ENCODE measurements at regions not wholly inside any gene's neighbourhood (a gene's known extent, or its start where the extent isn't known, plus 50 kb on each side); places are given as distances from the start of the nearest gene placed in this dataset.

- Histone ChIP-seq H3K36me3 (ENCODE audit: control insufficient read depth in 3 of 3, insufficient read depth in 3 of 3, low read length in 3 of 3) (no peaks in the 10 kb centered on the region), H3K4me3 (ENCODE audit: low read length in 3 of 3) (no peak overlapping the region), H3K4me1 (ENCODE audit: control insufficient read depth in 3 of 3, insufficient read depth in 3 of 3, low read length in 3 of 3) (no peaks in the 10 kb centered on the region), H3K27me3 (ENCODE audit: control insufficient read depth in 3 of 3, insufficient read depth in 3 of 3, low read length in 3 of 3) (no peaks in the 10 kb centered on the region), H3K9ac (ENCODE audit: low read depth in 1 of 3, low read length in 3 of 3) (no peak overlapping the region), H3K9me3 (ENCODE audit: control insufficient read depth in 3 of 3, low read length in 3 of 3) (no peaks in the 10 kb centered on the region), H3K27ac (ENCODE audit: low read depth, low read length) (no peak overlapping the region)
Measured at GRCh38 chr9:79940919-79941318, 369.2 kb downstream of the TLE4 start.

- Histone ChIP-seq H3K4me3 (ENCODE audit: low read length in 3 of 3) (no peak overlapping the region), H3K9ac (ENCODE audit: low read depth in 1 of 3, low read length in 3 of 3) (no peak overlapping the region), H3K27me3 (ENCODE audit: control insufficient read depth in 3 of 3, insufficient read depth in 3 of 3, low read length in 3 of 3) (no peaks in the 10 kb centered on the region), H3K27ac (ENCODE audit: low read depth, low read length) (no peak overlapping the region), H3K4me1 (ENCODE audit: control insufficient read depth in 3 of 3, insufficient read depth in 3 of 3, low read length in 3 of 3) (no peaks in the 10 kb centered on the region), H3K36me3 (ENCODE audit: control insufficient read depth in 3 of 3, insufficient read depth in 3 of 3, low read length in 3 of 3) (no peaks in the 10 kb centered on the region), H3K9me3 (ENCODE audit: control insufficient read depth in 3 of 3, low read length in 3 of 3) (no peaks in the 10 kb centered on the region)
Measured at GRCh38 chr9:79939819-79940218, 368.1 kb downstream of the TLE4 start.

GRCh38 chr9:79936336-79936735, 364.6 kb downstream of the TLE4 start:
- Histone ChIP-seq H3K36me3 (ENCODE audit: control insufficient read depth in 3 of 3, insufficient read depth in 3 of 3, low read length in 3 of 3) (no peaks in the 10 kb centered on the region), H3K9me3 (ENCODE audit: control insufficient read depth in 3 of 3, low read length in 3 of 3) (no peaks in the 10 kb centered on the region), H3K27ac (ENCODE audit: low read depth, low read length) (no peak overlapping the region), H3K9ac (ENCODE audit: low read depth in 1 of 3, low read length in 3 of 3) (no peak overlapping the region), H3K4me3 (ENCODE audit: low read length in 3 of 3) (no peak overlapping the region), H3K4me1 (ENCODE audit: control insufficient read depth in 3 of 3, insufficient read depth in 3 of 3, low read length in 3 of 3) (no peaks in the 10 kb centered on the region), H3K27me3 (ENCODE audit: control insufficient read depth in 3 of 3, insufficient read depth in 3 of 3, low read length in 3 of 3) (no peaks in the 10 kb centered on the region)

DNA sequence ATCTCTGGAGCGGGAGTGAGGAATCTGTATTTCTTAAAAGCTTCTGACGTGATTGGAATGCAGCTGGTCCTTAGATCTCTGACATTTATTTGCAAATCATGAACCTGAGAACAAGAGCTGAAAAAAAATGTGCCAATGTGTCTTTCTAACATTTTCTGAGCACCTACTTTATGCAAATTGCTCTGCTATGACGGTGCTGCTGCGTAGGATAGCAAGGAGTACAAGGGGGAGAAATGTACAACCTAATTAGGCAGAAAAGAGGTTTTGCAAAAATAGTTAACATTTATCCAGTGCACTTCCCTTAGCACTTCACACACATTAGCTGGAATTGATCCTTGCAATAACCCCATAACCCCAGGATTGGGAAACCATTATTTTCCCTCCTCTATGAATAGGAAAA, 357.5 kb downstream of the TLE4 start:
- H3K27me3 ChIP-seq (ENCODE audit: control insufficient read depth in 3 of 3, insufficient read depth in 3 of 3, low read length in 3 of 3): no peaks in the 10 kb centered on the region
- no peaks in the 10 kb centered on the region for H3K4me1 ChIP-seq (ENCODE audit: control insufficient read depth in 3 of 3, insufficient read depth in 3 of 3, low read length in 3 of 3)
- H3K9ac ChIP-seq (ENCODE audit: low read depth in 1 of 3, low read length in 3 of 3): no peak overlapping the region
- no peak overlapping the region for H3K4me3 ChIP-seq (ENCODE audit: low read length in 3 of 3)
- H3K27ac ChIP-seq (ENCODE audit: low read depth, low read length): no peak overlapping the region
- H3K9me3 ChIP-seq (ENCODE audit: control insufficient read depth in 3 of 3, low read length in 3 of 3): no peaks in the 10 kb centered on the region
- no peaks in the 10 kb centered on the region for H3K36me3 ChIP-seq (ENCODE audit: control insufficient read depth in 3 of 3, insufficient read depth in 3 of 3, low read length in 3 of 3)

- H3K9ac ChIP-seq (ENCODE audit: low read depth in 1 of 3, low read length in 3 of 3): no peak overlapping the region
- no peaks in the 10 kb centered on the region for H3K4me1 ChIP-seq (ENCODE audit: control insufficient read depth in 3 of 3, insufficient read depth in 3 of 3, low read length in 3 of 3)
- no peak overlapping the region for H3K27ac ChIP-seq (ENCODE audit: low read depth, low read length)
- no peaks in the 10 kb centered on the region for H3K36me3 ChIP-seq (ENCODE audit: control insufficient read depth in 3 of 3, insufficient read depth in 3 of 3, low read length in 3 of 3)
- no peaks in the 10 kb centered on the region for H3K27me3 ChIP-seq (ENCODE audit: control insufficient read depth in 3 of 3, insufficient read depth in 3 of 3, low read length in 3 of 3)
- no peaks in the 10 kb centered on the region for H3K9me3 ChIP-seq (ENCODE audit: control insufficient read depth in 3 of 3, low read length in 3 of 3)
- no peak overlapping the region for H3K4me3 ChIP-seq (ENCODE audit: low read length in 3 of 3)
Measured at GRCh38 chr9:79928661-79929223, 357.0 kb downstream of the TLE4 start.

DNA sequence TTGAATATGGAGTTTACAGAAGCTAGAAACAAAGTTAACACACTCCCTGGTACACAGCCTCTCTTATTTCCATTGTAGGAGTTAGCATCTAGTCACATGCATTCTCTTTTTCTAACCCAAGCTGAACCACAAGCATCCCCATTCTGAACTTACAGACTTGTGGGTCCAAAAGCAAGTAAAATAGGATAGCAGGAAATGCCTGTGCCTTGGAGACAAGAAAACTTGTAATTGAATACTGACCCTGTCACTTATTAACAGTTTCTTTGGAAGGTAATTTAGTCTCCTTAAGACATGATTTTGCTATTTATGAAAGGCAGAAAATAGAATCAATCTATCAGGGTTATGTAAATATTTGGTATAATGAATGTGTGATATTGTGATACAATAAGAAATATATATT, 353.6 kb downstream of the TLE4 start:
- H3K4me3 ChIP-seq (ENCODE audit: low read length in 3 of 3): no peak overlapping the region
- H3K9ac ChIP-seq (ENCODE audit: low read depth in 1 of 3, low read length in 3 of 3): no peak overlapping the region
- no peak overlapping the region for H3K27ac ChIP-seq (ENCODE audit: low read depth, low read length)
- H3K27me3 ChIP-seq (ENCODE audit: control insufficient read depth in 3 of 3, insufficient read depth in 3 of 3, low read length in 3 of 3): no peaks in the 10 kb centered on the region
- no peaks in the 10 kb centered on the region for H3K9me3 ChIP-seq (ENCODE audit: control insufficient read depth in 3 of 3, low read length in 3 of 3)
- no peaks in the 10 kb centered on the region for H3K36me3 ChIP-seq (ENCODE audit: control insufficient read depth in 3 of 3, insufficient read depth in 3 of 3, low read length in 3 of 3)
- no peaks in the 10 kb centered on the region for H3K4me1 ChIP-seq (ENCODE audit: control insufficient read depth in 3 of 3, insufficient read depth in 3 of 3, low read length in 3 of 3)

GRCh38 chr9:79924836-79925235, 353.1 kb downstream of the TLE4 start:
- Histone ChIP-seq H3K36me3 (ENCODE audit: control insufficient read depth in 3 of 3, insufficient read depth in 3 of 3, low read length in 3 of 3) (no peaks in the 10 kb centered on the region), H3K4me3 (ENCODE audit: low read length in 3 of 3) (no peak overlapping the region), H3K27me3 (ENCODE audit: control insufficient read depth in 3 of 3, insufficient read depth in 3 of 3, low read length in 3 of 3) (no peaks in the 10 kb centered on the region), H3K4me1 (ENCODE audit: control insufficient read depth in 3 of 3, insufficient read depth in 3 of 3, low read length in 3 of 3) (no peaks in the 10 kb centered on the region), H3K27ac (ENCODE audit: low read depth, low read length) (no peak overlapping the region), H3K9me3 (ENCODE audit: control insufficient read depth in 3 of 3, low read length in 3 of 3) (no peaks in the 10 kb centered on the region), H3K9ac (ENCODE audit: low read depth in 1 of 3, low read length in 3 of 3) (no peak overlapping the region)

DNA sequence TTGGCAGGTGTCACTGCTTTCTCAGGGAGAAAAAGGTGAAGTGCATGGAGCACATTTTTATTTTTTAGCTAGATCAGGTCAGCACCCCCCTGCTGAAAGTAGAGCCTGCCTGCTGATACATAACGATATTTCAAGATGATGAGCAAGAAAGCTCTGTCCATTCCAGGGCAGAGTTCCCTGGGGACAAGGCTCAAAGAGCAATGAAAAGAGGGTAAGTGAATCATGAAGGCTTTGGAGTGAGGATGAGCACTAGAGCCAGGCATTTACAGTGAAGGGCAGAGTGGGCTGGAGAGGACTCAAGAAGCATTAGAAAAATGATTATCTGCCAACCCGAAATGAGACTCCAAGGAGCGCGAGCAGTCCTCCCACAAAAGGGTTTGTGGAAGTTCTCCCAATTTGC, 345.7 kb downstream of the TLE4 start:
- Histone ChIP-seq H3K4me1 (ENCODE audit: control insufficient read depth in 3 of 3, insufficient read depth in 3 of 3, low read length in 3 of 3) (peaks cover 0 to 5% (median 0%) of the 10 kb centered on the region in 3 donors), H3K4me3 (ENCODE audit: low read length in 3 of 3) (no peak overlapping the region), H3K9me3 (ENCODE audit: control insufficient read depth in 3 of 3, low read length in 3 of 3) (no peaks in the 10 kb centered on the region), H3K27ac (ENCODE audit: low read depth, low read length) (no peak overlapping the region), H3K9ac (ENCODE audit: low read depth in 1 of 3, low read length in 3 of 3) (no peak overlapping the region), H3K27me3 (ENCODE audit: control insufficient read depth in 3 of 3, insufficient read depth in 3 of 3, low read length in 3 of 3) (no peaks in the 10 kb centered on the region), H3K36me3 (ENCODE audit: control insufficient read depth in 3 of 3, insufficient read depth in 3 of 3, low read length in 3 of 3) (no peaks in the 10 kb centered on the region)

DNA sequence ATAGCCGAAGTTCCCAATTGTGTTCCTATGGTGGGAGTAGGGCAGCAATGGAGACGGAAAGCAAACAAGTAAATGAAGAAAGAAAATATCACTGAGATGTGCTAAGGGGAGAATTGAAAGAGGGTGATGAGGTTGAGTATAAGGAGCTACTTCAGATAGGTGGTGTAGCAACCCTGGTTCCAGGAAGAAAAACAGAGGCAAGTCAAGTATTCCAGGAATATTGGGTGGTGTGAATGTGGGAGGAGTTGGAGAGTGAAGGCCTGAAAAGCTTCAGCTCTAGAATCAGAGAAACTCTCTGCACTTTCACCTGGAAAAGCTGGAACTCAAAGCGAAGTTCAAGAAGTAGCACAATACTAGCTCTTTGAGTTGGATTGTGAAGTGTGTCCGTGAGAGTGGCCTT, 342.1 kb downstream of the TLE4 start:
- H3K9ac ChIP-seq (ENCODE audit: low read depth in 1 of 3, low read length in 3 of 3): no peak overlapping the region
- H3K36me3 ChIP-seq (ENCODE audit: control insufficient read depth in 3 of 3, insufficient read depth in 3 of 3, low read length in 3 of 3): no peaks in the 10 kb centered on the region
- no peaks in the 10 kb centered on the region for H3K27me3 ChIP-seq (ENCODE audit: control insufficient read depth in 3 of 3, insufficient read depth in 3 of 3, low read length in 3 of 3)
- no peak overlapping the region for H3K27ac ChIP-seq (ENCODE audit: low read depth, low read length)
- no peak overlapping the region for H3K4me3 ChIP-seq (ENCODE audit: low read length in 3 of 3)
- H3K4me1 ChIP-seq (ENCODE audit: control insufficient read depth in 3 of 3, insufficient read depth in 3 of 3, low read length in 3 of 3): peaks cover 0 to 5% (median 0%) of the 10 kb centered on the region in 3 donors
- H3K9me3 ChIP-seq (ENCODE audit: control insufficient read depth in 3 of 3, low read length in 3 of 3): no peaks in the 10 kb centered on the region

DNA sequence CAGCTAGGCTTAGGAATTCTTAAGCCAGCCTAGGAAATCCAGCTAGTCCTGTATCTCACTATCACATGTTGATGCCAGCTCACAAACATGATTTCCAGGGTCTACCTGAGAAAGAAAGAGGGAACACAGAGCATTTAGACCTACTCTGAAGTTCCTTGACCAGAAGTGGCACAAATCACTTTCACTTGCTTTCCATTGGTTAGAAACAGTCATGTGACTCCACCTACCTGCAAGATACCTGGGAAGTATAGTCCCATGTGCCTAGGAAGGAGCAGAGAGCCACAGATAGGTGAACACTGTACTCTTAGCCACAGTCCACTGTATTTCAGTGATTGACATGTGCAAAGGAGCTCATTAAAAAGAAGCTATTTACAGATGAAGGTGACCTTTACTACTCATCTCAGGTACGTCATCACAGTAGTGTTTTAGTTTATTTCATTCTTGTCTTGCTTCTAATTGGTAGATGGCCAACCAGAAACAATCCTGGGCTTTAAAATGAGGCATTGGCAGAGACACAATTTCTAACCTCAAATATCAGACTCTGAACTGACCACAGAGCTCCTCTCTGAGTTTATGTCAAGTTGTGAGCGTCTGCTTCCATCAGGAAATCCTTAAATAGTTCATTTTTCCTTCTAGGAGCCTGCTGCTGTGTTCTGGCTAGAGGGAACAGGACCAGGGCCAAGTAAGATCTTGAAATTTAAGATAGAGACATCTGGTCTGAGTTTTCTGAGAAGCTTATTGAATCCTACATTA, 340.7 kb downstream of the TLE4 start:
- Histone ChIP-seq H3K9ac (ENCODE audit: low read depth in 1 of 3, low read length in 3 of 3) (no peak overlapping the region), H3K27me3 (ENCODE audit: control insufficient read depth in 3 of 3, insufficient read depth in 3 of 3, low read length in 3 of 3) (no peaks in the 10 kb centered on the region), H3K4me1 (ENCODE audit: control insufficient read depth in 3 of 3, insufficient read depth in 3 of 3, low read length in 3 of 3) (peaks cover 0 to 3% (median 0%) of the 10 kb centered on the region in 3 donors), H3K4me3 (ENCODE audit: low read length in 3 of 3) (no peak overlapping the region), H3K9me3 (ENCODE audit: control insufficient read depth in 3 of 3, low read length in 3 of 3) (no peaks in the 10 kb centered on the region), H3K27ac (ENCODE audit: low read depth, low read length) (no peak overlapping the region), H3K36me3 (ENCODE audit: control insufficient read depth in 3 of 3, insufficient read depth in 3 of 3, low read length in 3 of 3) (no peaks in the 10 kb centered on the region)
